ENCODE measurements at regions not wholly inside any gene's neighbourhood (a gene's known extent, or its start where the extent isn't known, plus 50 kb on each side); places are given as distances from the start of the nearest gene placed in this dataset.

DNA sequence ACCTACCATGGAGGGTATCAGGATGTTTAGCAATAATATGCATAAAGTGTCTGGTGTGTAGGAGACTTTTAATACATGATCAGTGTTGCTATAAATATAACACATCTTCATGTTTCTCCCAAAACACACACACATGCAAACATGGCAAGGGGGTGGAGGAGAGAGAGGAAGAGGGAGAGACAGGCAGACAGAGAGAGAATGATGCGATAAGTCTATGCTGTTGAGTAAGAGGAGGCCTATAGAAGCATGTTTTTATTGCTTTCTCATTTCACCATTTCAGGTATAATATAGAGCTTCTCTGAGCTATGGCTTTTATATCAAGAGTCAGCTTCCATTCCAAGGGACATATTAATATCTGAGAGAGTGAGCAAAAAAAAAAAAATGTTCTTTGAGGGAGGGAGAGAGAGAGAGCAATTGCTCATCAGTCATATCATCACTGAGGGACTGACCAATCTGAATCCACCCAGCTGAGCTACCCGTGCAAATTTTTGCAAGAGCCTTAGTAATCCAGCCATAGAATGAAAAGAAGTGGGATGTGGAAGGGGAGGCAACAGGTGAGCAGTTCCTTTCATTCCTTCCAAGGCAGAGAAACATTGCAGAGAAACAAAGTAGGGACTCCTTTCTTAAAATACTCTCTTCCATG, 54.8 kb upstream of the RASSF8 start:
- DNase-seq (ENCODE audit: low read depth in 4 of 4, low spot score in 2 of 4): no peak

DNA sequence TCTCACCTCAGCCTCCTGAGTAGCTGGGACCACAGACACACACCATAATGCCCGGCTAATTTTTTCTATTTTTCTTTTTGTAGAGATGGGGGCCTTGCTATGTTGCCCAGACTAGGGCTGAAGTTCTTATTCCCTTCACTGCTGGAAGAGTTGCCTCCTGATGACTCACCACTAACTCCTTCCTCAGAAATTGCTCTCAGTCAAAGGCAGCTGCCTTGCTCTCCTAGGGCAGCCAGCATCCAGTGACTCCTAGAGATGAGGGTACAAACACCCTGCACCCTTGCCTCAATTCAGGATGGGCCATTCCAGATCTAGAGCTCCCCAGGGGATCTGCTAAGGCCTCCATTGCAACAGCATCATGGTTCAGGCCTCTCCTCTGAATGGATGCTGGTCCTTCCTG, 54.0 kb upstream of the RASSF8 start:
- no peak for DNase-seq (ENCODE audit: low read depth in 4 of 4, low spot score in 2 of 4)

GRCh38 chr12:25906651-25907340, 51.7 kb upstream of the RASSF8 start:
- no peak for DNase-seq (ENCODE audit: low read depth in 4 of 4, low spot score in 2 of 4)
